B cell (primary cell): ENCODE measurements at regions not wholly inside any gene's neighbourhood (a gene's known extent, or its start where the extent isn't known, plus 50 kb on each side); places are given as distances from the start of the nearest gene placed in this dataset.

ENCODE experiments used
- CTCF ChIP-seq: fragments of 200-600 bp; IDR thresholded peaks from one replicate; pipeline ENCODE4 v1.8.0; 2022; ENCODE audit warnings: antibody characterized with exemption, mild to moderate bottlenecking
- EZH2 ChIP-seq: IDR thresholded peaks from 2 replicates; pipeline ENCODE4 v1.6.1; 2012; ENCODE audit warnings: borderline replicate concordance, low read depth, mild to moderate bottlenecking, moderate library complexity, low read length; ENCODE audit not compliant: insufficient read depth, poor library complexity, severe bottlenecking

GRCh38 chr13:106859533-106859904 is 291.6 kb upstream of the ARGLU1 start:
- TF ChIP-seq CTCF: no peak
- TF ChIP-seq EZH2: no peak
